ENCODE measurements at regions not wholly inside any gene's neighbourhood (a gene's known extent, or its start where the extent isn't known, plus 50 kb on each side); places are given as distances from the start of the nearest gene placed in this dataset.

DNA sequence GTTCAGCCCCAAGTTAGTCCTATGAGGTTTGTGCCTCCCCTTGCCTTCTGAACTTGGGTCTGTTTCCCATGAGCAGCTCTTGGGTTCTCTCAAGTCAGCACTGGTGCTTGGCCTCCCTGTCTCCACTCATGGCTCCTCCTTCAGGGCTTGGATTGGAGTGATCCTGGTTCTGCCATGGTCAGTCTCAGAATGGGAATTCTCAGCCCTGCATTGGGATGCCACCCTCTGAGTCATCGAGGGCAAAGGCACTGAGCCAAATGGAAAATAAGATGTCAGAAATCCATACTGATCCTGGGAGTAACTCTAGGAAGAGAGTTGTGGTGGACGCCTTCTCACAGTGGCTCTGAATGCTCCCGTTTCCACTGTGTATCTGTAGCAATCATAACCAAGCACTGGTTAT is 233.4 kb upstream of the HABP2 start:
- H3K27ac ChIP-seq, result no peak overlapping the region
- POLR2A ChIA-PET (ENCODE audit: unreplicated experiment), result interaction anchor here (0.7 kb wide), 1 partner anchor 488 kb away, joined by 3 read pairs; no protein-coding TSS in a partner anchor
- H2AFZ ChIP-seq, result no peak overlapping the region
- H3K4me3 ChIP-seq, result no peak overlapping the region
- intact Hi-C loops (cut with micrococcal nuclease; ENCODE audit: unreplicated experiment), result no loop called here
- no peaks in the 10 kb centered on the region for H3F3A ChIP-seq (ENCODE audit: insufficient read depth, low read depth)
- BruUV-seq (replicated peaks), result no TSS peak
- H3K9me2 ChIP-seq (ENCODE audit: insufficient read depth), result no peaks in the 10 kb centered on the region
- H3K4me1 ChIP-seq (replicated peaks; ENCODE audit: insufficient read depth), result no peaks in the 10 kb centered on the region
- no peak overlapping the region for H3K4me2 ChIP-seq
- CTCF ChIA-PET, result no interaction called here
- no peaks in the 10 kb centered on the region for H3K27me3 ChIP-seq (ENCODE audit: insufficient read depth, low read depth)
- DNase-seq, result no peak
- no peaks in the 10 kb centered on the region for H3K36me3 ChIP-seq (ENCODE audit: low read depth)
- no peaks in the 10 kb centered on the region for H3K79me2 ChIP-seq (ENCODE audit: low read depth)
- no peaks in the 10 kb centered on the region for H4K20me1 ChIP-seq (ENCODE audit: insufficient read depth)
- no peak for TF ChIP-seq EZH2 (IDR thresholded peaks at IDR 0.05; ENCODE audit: low read depth)
- TF ChIP-seq, protein P1, sequence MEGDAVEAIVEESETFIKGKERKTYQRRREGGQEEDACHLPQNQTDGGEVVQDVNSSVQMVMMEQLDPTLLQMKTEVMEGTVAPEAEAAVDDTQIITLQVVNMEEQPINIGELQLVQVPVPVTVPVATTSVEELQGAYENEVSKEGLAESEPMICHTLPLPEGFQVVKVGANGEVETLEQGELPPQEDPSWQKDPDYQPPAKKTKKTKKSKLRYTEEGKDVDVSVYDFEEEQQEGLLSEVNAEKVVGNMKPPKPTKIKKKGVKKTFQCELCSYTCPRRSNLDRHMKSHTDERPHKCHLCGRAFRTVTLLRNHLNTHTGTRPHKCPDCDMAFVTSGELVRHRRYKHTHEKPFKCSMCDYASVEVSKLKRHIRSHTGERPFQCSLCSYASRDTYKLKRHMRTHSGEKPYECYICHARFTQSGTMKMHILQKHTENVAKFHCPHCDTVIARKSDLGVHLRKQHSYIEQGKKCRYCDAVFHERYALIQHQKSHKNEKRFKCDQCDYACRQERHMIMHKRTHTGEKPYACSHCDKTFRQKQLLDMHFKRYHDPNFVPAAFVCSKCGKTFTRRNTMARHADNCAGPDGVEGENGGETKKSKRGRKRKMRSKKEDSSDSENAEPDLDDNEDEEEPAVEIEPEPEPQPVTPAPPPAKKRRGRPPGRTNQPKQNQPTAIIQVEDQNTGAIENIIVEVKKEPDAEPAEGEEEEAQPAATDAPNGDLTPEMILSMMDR (conservative IDR thresholded peaks at IDR 0.05), result no peak
- H3K9me3 ChIP-seq (ENCODE audit: insufficient read depth, low read depth), result no peaks in the 10 kb centered on the region

DNA sequence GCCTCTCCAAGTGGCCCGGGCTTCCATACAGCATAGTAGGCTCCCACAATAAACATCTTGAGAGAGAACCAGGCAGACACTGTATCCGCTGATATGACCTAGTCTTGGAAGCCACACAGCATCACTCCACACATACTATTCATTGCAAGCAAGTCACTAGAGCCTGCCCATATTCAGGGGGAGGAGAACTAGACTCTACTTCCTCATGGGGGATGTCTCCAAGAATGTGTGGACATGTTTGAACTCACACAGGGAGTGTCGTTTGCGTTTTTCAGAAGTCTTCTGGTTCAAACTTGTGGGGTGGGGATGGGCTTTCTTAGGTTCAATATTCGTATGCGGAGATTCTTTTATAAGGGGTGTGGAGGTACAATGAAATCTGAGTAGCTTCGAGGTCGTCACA is 232.6 kb upstream of the HABP2 start:
- intact Hi-C loops (cut with micrococcal nuclease; ENCODE audit: unreplicated experiment), result no loop called here
- H3K9me2 ChIP-seq (ENCODE audit: insufficient read depth), result no peaks in the 10 kb centered on the region
- DNase-seq, result no peak
- H3K4me2 ChIP-seq, result no peak overlapping the region
- 0 out of 2 replicates have a peak, but pooled peaks cover under 1% of the 10 kb centered on the region for H3F3A ChIP-seq (ENCODE audit: insufficient read depth, low read depth)
- TF ChIP-seq EZH2 (IDR thresholded peaks at IDR 0.05; ENCODE audit: low read depth), result no peak
- TF ChIP-seq, protein P1 (conservative IDR thresholded peaks at IDR 0.05), result no peak
- ChIA-PET POLR2A (ENCODE audit: unreplicated experiment) (no interaction called here), CTCF (no interaction called here)
- H3K4me1 ChIP-seq (replicated peaks; ENCODE audit: insufficient read depth), result peaks cover under 1% of the 10 kb centered on the region; the same call in 1 of the 2 replicates
- H3K4me3 ChIP-seq, result no peak overlapping the region
- no TSS peak for BruUV-seq (replicated peaks)
- no peaks in the 10 kb centered on the region for H3K36me3 ChIP-seq (ENCODE audit: low read depth)
- H3K79me2 ChIP-seq (ENCODE audit: low read depth), result no peaks in the 10 kb centered on the region
- no peak overlapping the region for H3K27ac ChIP-seq
- no peak overlapping the region for H2AFZ ChIP-seq
- H4K20me1 ChIP-seq (ENCODE audit: insufficient read depth), result no peaks in the 10 kb centered on the region
- H3K9me3 ChIP-seq (ENCODE audit: insufficient read depth, low read depth), result 0 out of 2 replicates have a peak, but pooled peaks cover 4% of the 10 kb centered on the region
- no peaks in the 10 kb centered on the region for H3K27me3 ChIP-seq (ENCODE audit: insufficient read depth, low read depth)

DNA sequence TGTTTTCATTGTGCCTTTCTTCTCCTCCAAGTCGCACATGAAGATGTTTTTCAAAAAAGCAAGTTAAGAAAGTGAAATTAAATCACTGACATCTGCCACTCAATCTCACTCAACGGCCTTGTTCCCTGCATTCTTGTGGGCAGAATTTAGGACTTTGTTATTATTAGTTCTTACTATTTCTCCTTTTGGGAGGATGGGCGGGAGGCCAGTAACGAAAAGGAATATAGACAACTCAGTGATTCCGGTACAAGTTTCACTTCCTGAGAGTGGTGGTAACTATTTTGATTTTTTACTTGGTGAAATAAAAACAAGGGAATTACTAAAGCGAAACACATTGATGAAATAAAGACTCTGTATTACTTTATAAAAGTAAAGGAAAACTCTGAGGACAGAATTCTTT is 231.9 kb upstream of the HABP2 start:
- TF ChIP-seq, protein P1 (conservative IDR thresholded peaks at IDR 0.05), result no peak
- no TSS peak for BruUV-seq (replicated peaks)
- intact Hi-C loops (cut with micrococcal nuclease; ENCODE audit: unreplicated experiment), result no loop called here

More for the DNA sequence above, 231.9 kb upstream of the HABP2 start:
- Histone ChIP-seq H2AFZ (no peak overlapping the region), H3K4me1 (replicated peaks; ENCODE audit: insufficient read depth) (peaks cover 9% of the 10 kb centered on the region), H4K20me1 (ENCODE audit: insufficient read depth) (no peaks in the 10 kb centered on the region), H3K4me2 (no peak overlapping the region), H3K36me3 (ENCODE audit: low read depth) (no peaks in the 10 kb centered on the region), H3K27me3 (ENCODE audit: insufficient read depth, low read depth) (no peaks in the 10 kb centered on the region), H3K27ac (no peak overlapping the region), H3K9me2 (ENCODE audit: insufficient read depth) (no peaks in the 10 kb centered on the region), H3F3A (ENCODE audit: insufficient read depth, low read depth) (peaks cover 9% of the 10 kb centered on the region), H3K4me3 (no peak overlapping the region), H3K9me3 (ENCODE audit: insufficient read depth, low read depth) (0 out of 2 replicates have a peak, but pooled peaks cover 4% of the 10 kb centered on the region), H3K79me2 (ENCODE audit: low read depth) (no peaks in the 10 kb centered on the region)
- ChIA-PET POLR2A (ENCODE audit: unreplicated experiment) (no interaction called here), CTCF (no interaction called here)
- DNase-seq, result no peak

Measured in PC-9 (cell line).